ENCODE measurements at regions not wholly inside any gene's neighbourhood (a gene's known extent, or its start where the extent isn't known, plus 50 kb on each side); places are given as distances from the start of the nearest gene placed in this dataset.

- no peak for DNase-seq (ENCODE audit: low read depth in 2 of 2)
Measured at GRCh38 chr1:194176212-194176611, 989.8 kb upstream of the B3GALT2 start.

GRCh38 chr1:194175251-194175650, 988.8 kb upstream of the B3GALT2 start:
- no peak for DNase-seq (ENCODE audit: low read depth in 2 of 2)

GRCh38 chr1:194174528-194174927, 988.1 kb upstream of the B3GALT2 start:
- no peak for DNase-seq (ENCODE audit: low read depth in 2 of 2)

GRCh38 chr1:194171596-194171995, 985.2 kb upstream of the B3GALT2 start:
- DNase-seq (ENCODE audit: low read depth in 2 of 2), result no peak

- DNase-seq (ENCODE audit: low read depth in 2 of 2), result peak; percentile 18 to 24
Measured at GRCh38 chr1:194167956-194168640, 981.7 kb upstream of the B3GALT2 start.

GRCh38 chr1:194164755-194165154, 978.3 kb upstream of the B3GALT2 start:
- no peak for DNase-seq (ENCODE audit: low read depth in 2 of 2)

- DNase-seq (ENCODE audit: low read depth in 2 of 2), result no peak
Measured at GRCh38 chr1:194161591-194161990, 975.2 kb upstream of the B3GALT2 start.

GRCh38 chr1:194159941-194160340, 973.5 kb upstream of the B3GALT2 start:
- DNase-seq (ENCODE audit: low read depth in 2 of 2), result no peak

- no peak for DNase-seq (ENCODE audit: low read depth in 2 of 2)
Measured at GRCh38 chr1:194155962-194156361, 969.5 kb upstream of the B3GALT2 start.

- no peak for DNase-seq (ENCODE audit: low read depth in 2 of 2)
Measured at GRCh38 chr1:194151056-194151455, 964.6 kb upstream of the B3GALT2 start.

- DNase-seq (ENCODE audit: low read depth in 2 of 2), result no peak
Measured at GRCh38 chr1:194150242-194150641, 963.8 kb upstream of the B3GALT2 start.

GRCh38 chr1:194133152-194133551, 946.7 kb upstream of the B3GALT2 start:
- no peak for DNase-seq (ENCODE audit: low read depth in 2 of 2)

- no peak for DNase-seq (ENCODE audit: low read depth in 2 of 2)
Measured at GRCh38 chr1:194118086-194118485, 931.7 kb upstream of the B3GALT2 start.

- no peak for DNase-seq (ENCODE audit: low read depth in 2 of 2)
Measured at GRCh38 chr1:194117582-194117981, 931.2 kb upstream of the B3GALT2 start.

- DNase-seq (ENCODE audit: low read depth in 2 of 2), result no peak
Measured at GRCh38 chr1:194114288-194114687, 927.9 kb upstream of the B3GALT2 start.

- DNase-seq (ENCODE audit: low read depth in 2 of 2), result no peak
Measured at GRCh38 chr1:194105381-194105780, 919.0 kb upstream of the B3GALT2 start.

GRCh38 chr1:194104247-194104844, 917.9 kb upstream of the B3GALT2 start:
- DNase-seq (ENCODE audit: low read depth in 2 of 2), result no peak

- DNase-seq (ENCODE audit: low read depth in 2 of 2), result no peak
Measured at GRCh38 chr1:194103516-194104246, 917.3 kb upstream of the B3GALT2 start.

- DNase-seq (ENCODE audit: low read depth in 2 of 2), result no peak
Measured at GRCh38 chr1:194103101-194103500, 916.7 kb upstream of the B3GALT2 start.

GRCh38 chr1:194102607-194103006, 916.2 kb upstream of the B3GALT2 start:
- DNase-seq (ENCODE audit: low read depth in 2 of 2), result no peak

- no peak for DNase-seq (ENCODE audit: low read depth in 2 of 2)
Measured at GRCh38 chr1:194084755-194085154, 898.3 kb upstream of the B3GALT2 start.

GRCh38 chr1:194081444-194081843, 895.0 kb upstream of the B3GALT2 start:
- DNase-seq (ENCODE audit: low read depth in 2 of 2), result no peak

- no peak for DNase-seq (ENCODE audit: low read depth in 2 of 2)
Measured at GRCh38 chr1:194080826-194081225, 894.4 kb upstream of the B3GALT2 start.
